ENCODE measurements at regions not wholly inside any gene's neighbourhood (a gene's known extent, or its start where the extent isn't known, plus 50 kb on each side); places are given as distances from the start of the nearest gene placed in this dataset.
"Not testable (repeated sequence)": the region's sequence is repeated elsewhere in the genome, so short reads cannot be mapped to it uniquely, and the experiment has no call there.

DNA sequence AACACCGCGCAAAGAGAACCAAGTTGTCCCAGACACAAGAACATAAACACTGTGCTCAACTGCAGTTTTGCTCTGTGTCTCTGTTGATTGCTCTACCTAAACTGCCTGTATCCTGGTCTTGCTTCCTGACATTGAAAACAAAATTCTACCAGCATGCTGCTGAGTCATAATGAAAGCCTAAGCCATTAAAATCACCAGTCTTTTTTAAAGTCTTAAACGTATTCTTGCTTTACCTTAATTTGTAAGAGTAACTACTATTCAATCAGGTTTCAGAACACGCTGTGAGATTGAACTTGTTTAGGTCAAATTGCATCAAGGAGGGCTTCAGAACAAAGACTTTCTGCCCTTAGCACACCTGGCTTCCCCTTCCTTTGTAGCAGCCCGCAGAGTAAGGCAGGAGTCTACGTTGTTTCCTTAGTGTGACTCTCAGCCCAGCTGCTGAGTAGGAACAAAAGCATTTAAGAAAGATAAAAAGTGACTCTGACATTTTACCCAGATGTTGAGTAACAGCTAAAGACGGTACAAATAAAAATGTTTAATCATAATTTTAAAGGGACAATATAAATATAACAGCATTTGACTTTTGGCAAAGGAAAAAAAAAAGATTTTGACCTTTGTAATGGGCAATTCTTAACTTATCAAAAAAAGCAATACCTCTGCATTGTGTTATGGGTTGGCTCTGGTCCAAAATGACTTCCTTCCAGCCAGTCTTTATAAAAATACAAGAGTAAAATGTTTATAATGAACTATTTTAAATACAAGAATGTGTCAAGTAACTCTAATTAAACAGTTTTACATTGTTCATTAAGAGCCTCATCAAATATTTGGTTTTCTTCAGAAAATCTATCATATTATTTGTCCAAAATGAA lies 186.9 kb upstream of the ADGRL4 start:
- peak; percentile 70 to 90 for DNase-seq (ENCODE audit: low read depth in 2 of 2)

DNA sequence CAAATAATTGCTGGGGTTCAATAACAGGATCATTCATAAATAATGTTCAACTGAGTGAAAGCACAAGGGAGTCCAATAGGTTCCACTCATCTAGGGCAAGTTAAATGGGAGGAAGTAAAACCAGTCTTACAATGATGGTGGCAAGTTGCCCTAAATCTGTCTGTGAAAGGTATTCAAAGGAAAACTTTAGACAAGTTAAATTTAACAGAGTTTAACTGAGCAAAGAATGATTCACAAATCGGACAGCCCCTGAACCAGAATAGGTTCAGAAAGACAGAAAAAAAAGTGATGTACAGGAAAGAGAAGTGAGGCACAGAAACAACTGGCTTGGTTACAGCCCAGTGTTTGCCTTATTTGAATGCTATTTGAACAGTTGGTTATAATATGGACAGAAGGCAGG lies 183.5 kb upstream of the ADGRL4 start:
- peak; percentile 8 to 58 for DNase-seq (ENCODE audit: low read depth in 2 of 2)

DNA sequence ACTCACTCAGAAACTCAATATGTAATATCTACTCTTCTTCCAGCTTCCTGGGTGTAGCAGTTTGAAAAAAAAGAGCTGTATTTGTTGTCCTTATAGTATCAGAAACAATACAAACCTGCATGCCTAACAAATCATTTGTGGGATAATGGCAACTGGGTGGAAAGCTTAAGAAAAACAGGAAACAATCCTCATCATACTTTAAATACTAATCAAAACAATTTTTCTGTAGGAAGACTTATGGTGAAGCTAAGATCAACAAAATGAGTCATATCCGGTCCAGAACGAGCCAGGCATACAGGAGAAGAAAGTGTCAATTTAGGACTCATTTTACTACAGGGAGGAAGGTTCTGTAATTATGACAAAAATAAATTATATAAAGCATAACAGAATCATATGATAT lies 181.8 kb upstream of the ADGRL4 start:
- DNase-seq (ENCODE audit: low read depth in 2 of 2): peak; percentile 48 to 88

DNA sequence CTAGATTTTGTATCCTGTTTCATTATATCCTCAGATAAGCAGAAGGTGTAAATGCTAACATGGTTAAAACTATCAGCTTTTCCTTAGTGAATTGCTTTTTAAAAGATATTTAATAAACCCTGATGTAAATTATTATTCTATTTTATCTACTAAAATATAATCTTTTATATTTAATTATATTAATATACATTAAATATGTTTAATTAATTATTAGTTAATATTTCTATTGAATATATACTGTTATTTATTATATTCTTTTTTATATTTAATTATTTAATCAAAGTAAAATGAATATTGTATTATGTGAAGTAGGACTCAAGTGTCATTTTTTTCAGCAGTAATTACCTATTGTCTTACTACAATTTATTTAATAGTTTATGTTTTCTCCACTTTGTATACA lies 179.7 kb upstream of the ADGRL4 start:
- DNase-seq (ENCODE audit: low read depth in 2 of 2): no peak

DNA sequence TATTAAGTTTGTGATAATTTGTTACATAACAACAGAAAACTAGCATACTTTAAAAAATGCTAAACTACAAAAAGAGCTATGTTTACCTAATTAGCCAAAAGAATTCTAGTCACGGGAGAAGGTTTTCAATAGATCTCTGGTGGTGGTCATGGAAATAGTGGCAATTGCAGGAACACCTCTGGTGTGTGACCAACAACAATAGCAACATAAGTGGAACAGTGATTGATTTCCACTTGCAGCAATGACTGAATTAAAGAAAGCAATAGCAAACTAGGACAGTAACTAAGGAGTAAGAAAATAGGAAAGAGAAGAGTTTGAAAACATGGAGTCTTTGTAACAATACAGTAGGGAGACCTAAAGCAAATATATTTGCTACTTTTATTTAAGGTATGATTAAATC lies 171.3 kb upstream of the ADGRL4 start:
- DNase-seq (ENCODE audit: low read depth in 2 of 2): no peak

DNA sequence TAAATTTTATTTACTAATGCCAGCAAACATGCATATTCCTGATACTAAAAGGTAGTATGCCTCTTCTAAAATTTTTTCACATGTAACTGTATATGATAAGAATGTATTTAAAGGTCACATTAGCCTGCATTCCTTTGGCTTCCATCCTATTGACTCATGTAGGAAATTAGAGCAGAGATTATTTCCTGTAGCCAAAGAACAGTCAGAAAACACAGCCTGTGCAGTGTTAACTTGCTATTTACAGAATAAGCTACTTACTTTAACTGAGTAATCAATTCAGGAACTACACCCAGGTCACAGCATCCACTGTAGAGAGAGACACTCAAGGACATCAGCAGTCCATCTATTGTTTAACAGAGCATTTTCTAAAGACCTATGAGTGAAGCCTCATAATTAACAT lies 154.5 kb upstream of the ADGRL4 start:
- DNase-seq (ENCODE audit: low read depth in 2 of 2): peak; percentile 84 to 86

DNA sequence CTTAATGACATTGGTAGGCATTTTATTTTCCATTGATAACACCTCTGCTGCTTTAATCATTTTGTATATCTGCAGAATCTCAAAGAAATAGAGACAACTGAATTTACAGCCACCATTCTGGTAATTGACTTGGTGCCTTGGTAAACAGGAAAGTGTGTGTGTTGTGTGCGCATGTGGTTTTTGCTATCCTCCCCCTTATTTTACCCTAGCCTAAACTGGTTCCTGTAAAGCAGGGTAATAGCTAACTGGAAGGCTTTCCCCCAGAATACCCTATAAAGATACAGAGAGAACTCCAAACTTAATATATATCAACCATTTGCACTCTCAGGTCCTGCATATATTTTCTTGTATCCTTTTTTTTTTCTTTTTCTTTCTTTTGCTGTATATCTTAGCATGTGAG lies 149.5 kb upstream of the ADGRL4 start:
- no peak for DNase-seq (ENCODE audit: low read depth in 2 of 2)

DNA sequence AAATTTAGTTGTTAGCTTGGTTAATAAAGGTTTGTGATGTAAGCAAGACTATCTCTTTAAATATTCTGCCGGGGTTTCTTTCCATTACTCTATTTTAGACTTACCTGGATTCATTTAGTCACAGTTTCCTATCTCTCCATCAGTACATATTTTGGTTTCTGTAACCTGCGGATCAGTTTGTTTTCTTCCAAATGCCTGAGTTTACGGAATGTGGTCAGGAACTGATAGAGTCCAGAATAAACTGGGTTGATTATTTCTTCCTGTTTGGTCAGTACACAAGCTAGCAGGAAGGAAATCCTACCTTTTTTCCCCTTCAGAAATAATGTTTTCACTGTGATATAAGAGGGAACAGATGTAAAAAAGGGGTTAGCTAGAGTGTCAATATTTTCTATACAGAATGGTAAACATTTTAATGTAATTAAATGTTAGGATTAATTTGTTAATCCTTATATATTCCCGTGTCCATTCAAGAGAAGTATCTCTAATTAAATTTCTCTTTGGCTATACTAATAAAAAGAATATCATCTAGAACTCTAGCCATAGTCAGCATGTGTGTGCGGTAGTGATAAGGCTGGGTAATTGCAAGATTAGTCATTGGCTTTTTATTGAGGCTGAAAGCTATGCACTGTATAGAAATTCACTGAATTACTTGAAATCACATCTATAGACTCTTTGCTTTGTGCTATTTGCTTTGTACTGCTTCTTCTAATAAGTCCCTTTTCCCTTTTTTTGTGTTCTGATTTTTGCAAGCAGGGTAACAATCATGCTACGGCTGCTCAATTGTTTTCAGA lies 144.7 kb upstream of the ADGRL4 start:
- DNase-seq (ENCODE audit: low read depth in 2 of 2): peak in 1 of 2 donors; percentile 53

DNA sequence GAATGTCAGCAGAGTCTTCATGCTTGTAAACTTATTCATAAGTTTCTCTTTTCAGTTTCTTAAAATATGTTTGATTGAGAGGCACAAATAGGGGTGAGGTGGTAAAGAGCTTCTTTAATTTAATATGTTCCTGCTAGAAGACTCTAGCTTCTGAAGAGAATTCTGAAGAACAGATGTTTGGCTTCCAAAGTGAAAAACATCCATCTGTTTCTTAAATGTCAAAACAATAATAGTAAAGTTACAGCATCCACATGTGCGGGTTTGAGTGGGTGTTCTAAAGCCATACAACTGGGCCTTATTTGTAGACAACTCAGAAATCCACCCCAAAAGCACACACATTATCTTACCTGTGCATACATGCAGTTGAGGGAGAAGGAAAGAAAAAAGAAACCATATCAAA lies 144.0 kb upstream of the ADGRL4 start:
- no peak for DNase-seq (ENCODE audit: low read depth in 2 of 2)

DNA sequence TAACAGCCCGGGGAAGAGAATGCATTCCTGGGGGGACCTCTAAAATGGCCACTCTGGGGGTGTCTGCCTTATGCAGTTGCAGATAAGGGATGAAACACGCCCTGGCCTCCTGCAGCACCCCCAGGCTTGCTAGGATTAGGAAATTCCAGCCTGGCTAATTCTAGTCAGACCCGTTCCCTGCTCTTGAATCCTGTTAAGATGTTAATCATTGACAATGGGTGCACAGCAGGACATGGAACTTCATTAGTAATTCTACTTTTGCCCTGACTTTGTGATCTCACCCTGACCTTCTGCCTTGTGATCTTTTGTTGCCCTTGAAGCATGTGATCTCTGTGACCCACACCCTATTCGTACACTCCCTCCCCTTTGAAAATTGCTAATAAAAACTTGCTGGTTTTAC lies 131.7 kb upstream of the ADGRL4 start:
- DNase-seq (ENCODE audit: low read depth in 2 of 2): not testable (repeated sequence)

DNA sequence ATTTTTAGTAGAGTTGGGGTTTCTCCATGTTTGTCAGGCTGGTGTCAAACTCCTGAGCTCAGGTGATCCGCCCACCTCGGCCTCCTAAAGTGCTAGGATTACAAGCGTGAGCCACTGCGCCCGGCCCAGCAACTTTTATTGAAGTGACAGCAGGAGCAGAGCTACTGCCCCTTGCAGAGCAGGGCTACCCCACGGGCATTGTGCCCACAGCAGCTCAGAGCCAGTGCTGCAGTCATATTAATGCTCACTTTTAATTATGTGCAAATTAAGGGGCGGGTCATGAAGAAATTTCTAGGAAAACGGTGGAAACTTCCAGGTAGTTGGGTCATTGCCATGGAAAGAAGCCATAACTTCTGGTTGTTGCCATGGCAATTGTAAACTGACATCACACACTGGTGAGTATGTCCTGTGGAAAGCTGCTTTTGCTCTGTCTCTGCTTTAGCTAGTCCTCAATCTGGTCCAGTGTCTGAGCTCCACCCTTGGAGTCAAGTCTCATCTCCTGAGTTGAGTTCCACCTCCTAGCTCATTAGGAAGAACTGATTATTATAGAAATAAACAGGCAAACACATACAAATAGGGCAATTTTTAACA lies 127.3 kb upstream of the ADGRL4 start:
- peak; percentile 3 to 61 for DNase-seq (ENCODE audit: low read depth in 2 of 2)

DNA sequence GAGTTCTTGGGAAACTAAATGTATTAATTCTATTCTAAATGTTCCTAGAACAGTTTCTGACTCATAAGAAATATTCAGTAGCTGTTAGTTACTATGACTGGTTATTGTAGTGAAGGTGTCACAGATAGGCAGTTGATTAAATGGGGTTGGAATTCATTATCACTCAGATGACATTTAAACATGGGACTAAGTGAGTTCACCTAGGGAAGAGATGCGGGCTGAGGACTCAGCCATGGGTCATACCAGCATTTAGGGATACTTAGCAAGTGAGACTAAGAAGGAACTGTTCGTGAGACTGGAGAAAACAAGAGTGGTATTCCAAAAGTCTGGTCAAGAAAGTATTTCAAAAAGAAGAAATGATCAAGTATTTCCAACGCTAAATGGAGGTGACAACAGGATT lies 125.1 kb upstream of the ADGRL4 start:
- no peak for DNase-seq (ENCODE audit: low read depth in 2 of 2)

DNA sequence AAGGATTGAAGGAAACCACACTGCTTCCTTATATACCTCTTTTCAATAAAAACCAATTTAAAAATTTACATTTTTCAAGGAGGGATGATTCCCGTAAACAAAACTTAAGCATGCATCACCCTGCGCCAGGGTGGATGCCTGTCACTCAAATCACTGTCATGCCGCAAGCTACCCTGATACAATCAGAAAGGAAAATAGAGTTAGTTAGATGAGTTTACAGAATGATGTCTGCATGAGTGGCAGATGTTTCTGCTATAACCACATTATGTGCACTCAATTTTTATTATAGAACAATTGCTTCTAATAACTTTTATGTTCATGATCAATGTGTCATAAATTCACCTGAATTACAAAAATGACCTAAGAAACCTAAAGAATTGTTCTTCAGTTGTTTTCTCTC lies 123.4 kb upstream of the ADGRL4 start:
- DNase-seq (ENCODE audit: low read depth in 2 of 2): no peak

DNA sequence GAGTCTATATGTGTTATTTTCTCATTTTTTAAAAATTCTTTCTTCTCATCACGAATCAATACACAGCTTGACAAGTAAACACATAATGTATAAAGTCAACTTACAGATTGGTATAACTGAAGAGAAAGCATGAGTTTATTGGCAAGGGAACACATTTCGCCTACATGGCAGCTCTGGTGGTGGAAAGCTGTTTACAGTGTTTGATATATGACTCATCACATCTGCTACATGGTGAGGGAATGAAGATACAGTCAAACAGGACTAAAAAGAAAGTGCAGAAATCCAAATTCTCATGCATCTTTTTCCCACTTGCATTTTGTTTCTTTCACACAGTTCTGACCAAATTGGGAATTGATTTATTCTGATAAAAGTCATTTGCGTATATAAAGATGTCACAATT lies 122.2 kb upstream of the ADGRL4 start:
- peak; percentile 65 to 83 for DNase-seq (ENCODE audit: low read depth in 2 of 2)

DNA sequence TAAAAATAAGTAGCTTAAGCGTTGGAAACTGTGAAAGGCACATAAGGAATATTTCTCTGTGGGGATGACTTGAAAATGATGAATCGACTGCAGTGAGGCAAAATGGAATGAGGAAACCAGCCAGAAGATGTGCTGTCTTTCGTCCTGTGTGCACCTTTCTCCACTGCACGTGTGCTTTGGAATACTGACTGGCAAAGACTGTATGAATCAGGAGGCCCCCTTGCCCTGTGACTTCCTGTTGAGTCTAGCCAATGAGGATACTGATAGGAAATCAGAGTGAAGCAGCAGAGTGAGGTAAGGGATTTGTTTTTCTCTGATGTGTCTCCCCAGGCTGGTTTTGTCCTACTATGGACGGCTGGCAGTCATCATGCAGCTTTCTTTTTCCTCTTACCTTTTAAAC lies 118.2 kb upstream of the ADGRL4 start:
- peak; percentile 33 to 60 for DNase-seq (ENCODE audit: low read depth in 2 of 2)

DNA sequence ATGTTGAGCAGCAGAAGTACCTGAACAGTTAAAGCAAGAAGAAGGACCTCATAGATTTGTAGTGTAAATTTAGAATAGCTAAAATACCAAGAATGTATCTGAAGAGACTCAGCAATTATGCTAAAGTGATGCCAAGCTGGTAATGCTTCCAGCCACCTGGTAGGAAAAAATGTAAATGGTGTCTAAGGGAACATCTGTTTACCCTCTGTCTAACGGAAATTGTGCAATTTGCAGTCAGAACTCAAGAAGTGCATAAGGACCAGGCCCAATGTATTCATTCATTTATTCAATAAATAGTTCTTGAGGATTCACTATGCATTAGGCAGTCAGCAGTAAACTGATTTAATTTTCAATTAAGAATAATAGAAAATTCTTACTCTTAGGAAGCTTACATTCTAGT lies 116.0 kb upstream of the ADGRL4 start:
- no peak for DNase-seq (ENCODE audit: low read depth in 2 of 2)

DNA sequence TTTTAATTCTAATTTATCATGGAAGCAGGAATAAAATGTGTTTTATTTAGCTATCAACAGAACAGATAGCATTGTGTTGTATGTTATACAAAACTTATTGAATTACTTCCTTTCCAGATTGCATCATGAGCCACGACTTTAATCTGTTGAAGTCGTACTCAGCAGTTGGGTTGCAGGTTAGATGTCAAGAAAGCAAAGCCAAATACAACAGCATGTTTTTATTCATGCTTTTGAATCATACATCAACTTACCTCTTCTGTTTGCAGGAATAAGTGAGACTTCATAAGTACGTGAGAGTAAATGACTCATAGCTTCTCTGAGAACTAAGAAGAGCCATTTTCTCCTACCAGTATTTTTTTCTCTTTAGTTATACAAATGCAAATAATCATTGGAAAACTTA lies 110.8 kb upstream of the ADGRL4 start:
- no peak for DNase-seq (ENCODE audit: low read depth in 2 of 2)

DNA sequence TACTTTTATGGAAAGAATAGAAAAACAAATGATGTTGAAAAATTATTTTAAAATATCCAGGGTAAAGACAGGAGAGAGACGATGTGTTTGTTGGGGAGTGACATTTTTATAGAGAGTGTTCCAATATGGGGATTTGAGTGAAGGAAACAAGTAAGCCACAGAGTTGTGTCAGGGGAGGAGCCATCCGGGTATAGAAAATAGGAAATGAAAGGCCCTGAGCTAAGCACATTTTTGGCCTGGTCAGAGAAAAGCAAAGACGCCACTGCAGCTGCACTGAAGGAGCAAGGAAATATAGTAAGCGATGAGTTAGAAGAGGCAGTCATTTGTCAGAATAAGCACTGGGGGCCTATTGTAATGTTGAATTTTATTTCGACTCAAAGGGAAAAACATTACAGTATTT lies 107.3 kb upstream of the ADGRL4 start:
- DNase-seq (ENCODE audit: low read depth in 2 of 2): no peak

DNA sequence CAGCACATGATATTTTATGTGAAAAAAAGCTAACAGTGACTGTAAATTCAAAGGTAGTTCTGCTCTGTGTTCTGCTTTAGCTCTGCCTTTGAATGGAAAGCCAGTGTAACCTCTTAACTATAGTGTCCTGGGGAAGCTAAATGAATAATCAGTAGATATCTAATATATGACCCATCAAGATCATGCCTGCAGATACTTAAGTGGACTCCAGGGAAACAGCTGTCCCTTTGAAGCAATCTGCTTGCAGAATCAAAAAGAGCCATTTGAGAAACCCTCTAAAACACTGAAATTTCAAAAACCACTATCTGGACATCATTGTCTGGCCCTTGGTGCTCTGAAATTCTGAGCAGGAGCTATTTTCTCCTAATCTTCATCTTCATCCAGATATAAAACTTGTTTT lies 104.2 kb upstream of the ADGRL4 start:
- no peak for DNase-seq (ENCODE audit: low read depth in 2 of 2)

DNA sequence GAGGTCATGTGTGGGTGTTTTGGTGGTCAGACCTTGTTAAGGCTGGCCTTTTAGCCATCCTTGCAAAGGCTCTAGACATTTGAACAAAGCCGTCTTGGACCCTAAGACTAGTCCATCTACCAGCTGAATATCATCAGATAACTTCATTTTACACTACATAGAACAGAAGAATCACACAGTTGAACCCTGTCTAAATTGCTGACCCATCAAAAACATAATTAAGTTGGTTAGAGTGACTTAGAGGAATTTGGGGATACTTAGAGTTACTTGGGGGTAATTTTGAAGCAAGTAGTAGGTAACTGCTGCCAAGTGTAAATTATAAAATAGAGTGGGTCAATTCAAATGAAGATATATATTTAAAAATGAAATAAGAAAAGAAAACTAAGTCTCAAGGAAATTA lies 102.9 kb upstream of the ADGRL4 start:
- no peak for DNase-seq (ENCODE audit: low read depth in 2 of 2)

DNA sequence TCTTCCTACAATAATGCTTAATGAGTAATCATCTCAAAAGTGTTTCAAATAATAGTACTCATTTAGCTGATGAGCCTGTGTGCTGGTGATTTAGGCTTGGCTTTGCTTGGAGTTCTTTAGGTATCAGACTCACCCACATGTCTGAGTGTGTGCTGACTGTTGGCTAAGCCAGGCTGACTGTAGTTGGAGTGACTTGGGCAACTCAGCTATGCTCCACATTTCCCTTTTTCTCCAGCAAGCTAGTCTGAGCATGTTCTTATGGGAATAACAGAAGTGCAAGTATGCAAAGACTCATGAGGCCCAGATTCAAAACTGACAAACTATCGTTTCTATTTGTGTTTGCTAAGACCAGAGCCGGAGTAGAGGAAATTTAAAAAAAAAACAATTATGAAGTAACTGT lies 99.0 kb upstream of the ADGRL4 start:
- DNase-seq (ENCODE audit: low read depth in 2 of 2): no peak

DNA sequence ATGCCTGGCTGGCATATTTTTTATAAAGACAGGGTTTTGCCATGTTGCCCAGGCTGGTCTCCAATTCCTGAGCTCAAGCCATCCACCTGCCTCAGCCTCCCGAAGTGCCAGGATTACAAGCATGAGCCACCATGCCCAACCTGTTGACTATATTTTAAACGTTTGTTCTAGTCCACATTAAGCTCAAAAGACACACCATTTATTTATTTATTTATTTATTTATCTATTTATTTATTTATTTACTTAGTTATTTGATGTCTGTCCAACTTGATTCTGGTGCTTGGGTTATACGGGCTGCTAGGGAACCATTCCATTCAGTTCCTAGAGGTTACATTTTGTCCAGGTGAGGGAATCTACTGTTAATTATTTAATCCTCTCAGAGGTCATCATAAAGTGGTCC lies 98.1 kb upstream of the ADGRL4 start:
- no peak for DNase-seq (ENCODE audit: low read depth in 2 of 2)

DNA sequence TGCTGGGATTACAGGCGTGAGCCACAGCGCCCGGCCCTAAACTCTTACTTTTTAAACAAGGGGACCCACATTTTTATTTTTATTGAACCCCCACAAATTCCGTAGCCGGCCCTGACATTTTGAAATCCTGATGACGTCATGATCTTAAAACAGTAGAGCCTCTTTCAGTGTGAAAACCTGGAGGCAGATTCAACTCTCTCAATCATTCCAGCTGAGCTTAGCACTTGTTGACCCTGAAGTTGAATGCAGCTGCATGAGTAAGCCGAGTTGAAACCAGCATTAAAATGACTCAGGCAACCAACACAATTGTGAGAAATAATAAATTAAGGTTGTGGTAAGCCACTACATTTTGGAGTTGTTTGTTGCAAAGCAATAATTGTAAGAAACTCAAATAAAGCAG lies 93.9 kb upstream of the ADGRL4 start:
- DNase-seq (ENCODE audit: low read depth in 2 of 2): peak in 1 of 2 donors; percentile 77

All from lung microvascular endothelial cell (primary cell).